GM18909 (cell line): ENCODE measurements at regions not wholly inside any gene's neighbourhood (a gene's known extent, or its start where the extent isn't known, plus 50 kb on each side); places are given as distances from the start of the nearest gene placed in this dataset.
"Not testable (repeated sequence)": the region's sequence is repeated elsewhere in the genome, so short reads cannot be mapped to it uniquely, and the experiment has no call there.

Experiments used
- ATAC-seq: cut with Tn5 transposase; IDR thresholded peaks from one replicate; pipeline ENCODE4 v1.9.1; 2021; ENCODE audit warnings: mild to moderate bottlenecking; ENCODE audit not compliant: unreplicated experiment, poor library complexity

GRCh38 chr4:79266136-79266535 is 59.7 kb downstream of the NAA11 start:
- ATAC-seq: no peak

- ATAC-seq: no peak
These were observed 66.6 kb downstream of the NAA11 start for GRCh38 chr4:79259242-79259641.

GRCh38 chr4:79258614-79259176 is 67.2 kb downstream of the NAA11 start:
- ATAC-seq: no peak

GRCh38 chr4:79257953-79258613 is 67.8 kb downstream of the NAA11 start:
- ATAC-seq: no peak

GRCh38 chr4:79255793-79256192 is 70.1 kb downstream of the NAA11 start:
- no peak for ATAC-seq

GRCh38 chr4:79253924-79254323 is 71.9 kb downstream of the NAA11 start:
- ATAC-seq: no peak

- no peak for ATAC-seq
These were observed 72.7 kb downstream of the NAA11 start for GRCh38 chr4:79253168-79253567.

- no peak for ATAC-seq
These were observed 75.0 kb downstream of the NAA11 start for GRCh38 chr4:79250887-79251286.

- ATAC-seq: peak; percentile 67
These were observed 75.9 kb downstream of the NAA11 start for GRCh38 chr4:79249881-79250503.

- ATAC-seq: no peak
These were observed 77.3 kb downstream of the NAA11 start for GRCh38 chr4:79248610-79249009.

- ATAC-seq: no peak
These were observed 78.0 kb downstream of the NAA11 start for GRCh38 chr4:79247695-79248394.

GRCh38 chr4:79245200-79245940 is 80.5 kb downstream of the NAA11 start:
- ATAC-seq: not testable (repeated sequence)

- ATAC-seq: no peak
These were observed 84.0 kb downstream of the NAA11 start for GRCh38 chr4:79241846-79242245.

- ATAC-seq: no peak
These were observed 88.0 kb downstream of the NAA11 start for GRCh38 chr4:79237851-79238250.

- no peak for ATAC-seq
These were observed 89.1 kb downstream of the NAA11 start for GRCh38 chr4:79236785-79237184.

- no peak for ATAC-seq
These were observed 90.8 kb downstream of the NAA11 start for GRCh38 chr4:79235095-79235494.

- ATAC-seq: no peak
These were observed 92.0 kb downstream of the NAA11 start for GRCh38 chr4:79233820-79234219.

- ATAC-seq: no peak
These were observed 93.3 kb downstream of the NAA11 start for GRCh38 chr4:79232540-79232939.

GRCh38 chr4:79227860-79228259 is 98.0 kb downstream of the NAA11 start:
- ATAC-seq: no peak

- ATAC-seq: no peak
These were observed 100.5 kb downstream of the NAA11 start for GRCh38 chr4:79225360-79225759.

GRCh38 chr4:79224777-79225104 is 101.1 kb downstream of the NAA11 start:
- no peak for ATAC-seq
